ENCODE measurements at regions not wholly inside any gene's neighbourhood (a gene's known extent, or its start where the extent isn't known, plus 50 kb on each side); places are given as distances from the start of the nearest gene placed in this dataset.

- Histone ChIP-seq H3K79me2 (ENCODE audit: insufficient read depth, low read length) (no peaks in the 10 kb centered on the region), H3K27me3 (ENCODE audit: low read length) (no peaks in the 10 kb centered on the region), H4K20me1 (ENCODE audit: low read depth, low read length) (no peaks in the 10 kb centered on the region), H3K9me2 (replicated peaks; ENCODE audit: insufficient read depth, low read length) (no peaks in the 10 kb centered on the region), H3F3A (ENCODE audit: insufficient read depth) (no peaks in the 10 kb centered on the region), H3K9ac (ENCODE audit: low read length) (no peak overlapping the region), H3K9me3 (ENCODE audit: insufficient read depth, low read length) (no peaks in the 10 kb centered on the region), H3K4me3 (ENCODE audit: insufficient read depth, low read length, poor library complexity, severe bottlenecking) (no peak overlapping the region), H3K36me3 (ENCODE audit: low read length) (no peaks in the 10 kb centered on the region), H3K4me2 (ENCODE audit: low read depth, low read length, poor library complexity, severe bottlenecking) (no peak overlapping the region), H2AFZ (ENCODE audit: low read depth, low read length, severe bottlenecking) (no peak overlapping the region), H3K27ac (ENCODE audit: low read depth, low read length) (no peak overlapping the region)
- no peak for TF ChIP-seq CTCF (IDR thresholded peaks at IDR 0.05; ENCODE audit: insufficient read depth, low read length, poor library complexity, severe bottlenecking)
- TF ChIP-seq EZH2phosphoT487 (conservative IDR thresholded peaks at IDR 0.05; ENCODE audit: low read length), result no peak
Measured at GRCh38 chr9:73411494-73411893, 259.8 kb downstream of the ANXA1 start.

GRCh38 chr9:73412874-73413273 lies 261.2 kb downstream of the ANXA1 start:
- no peak for TF ChIP-seq CTCF (IDR thresholded peaks at IDR 0.05; ENCODE audit: insufficient read depth, low read length, poor library complexity, severe bottlenecking)
- no peak for TF ChIP-seq EZH2phosphoT487 (conservative IDR thresholded peaks at IDR 0.05; ENCODE audit: low read length)
- Histone ChIP-seq H3F3A (ENCODE audit: insufficient read depth) (no peaks in the 10 kb centered on the region), H3K9me2 (replicated peaks; ENCODE audit: insufficient read depth, low read length) (no peaks in the 10 kb centered on the region), H3K4me2 (ENCODE audit: low read depth, low read length, poor library complexity, severe bottlenecking) (no peak overlapping the region), H3K9me3 (ENCODE audit: insufficient read depth, low read length) (no peaks in the 10 kb centered on the region), H3K4me3 (ENCODE audit: insufficient read depth, low read length, poor library complexity, severe bottlenecking) (no peak overlapping the region), H3K79me2 (ENCODE audit: insufficient read depth, low read length) (no peaks in the 10 kb centered on the region), H3K27ac (ENCODE audit: low read depth, low read length) (no peak overlapping the region), H3K9ac (ENCODE audit: low read length) (no peak overlapping the region), H3K27me3 (ENCODE audit: low read length) (no peaks in the 10 kb centered on the region), H2AFZ (ENCODE audit: low read depth, low read length, severe bottlenecking) (no peak overlapping the region), H3K36me3 (ENCODE audit: low read length) (no peaks in the 10 kb centered on the region), H4K20me1 (ENCODE audit: low read depth, low read length) (no peaks in the 10 kb centered on the region)

GRCh38 chr9:73423891-73424290 lies 272.2 kb downstream of the ANXA1 start:
- H3K9me3 ChIP-seq (ENCODE audit: insufficient read depth, low read length), result no peaks in the 10 kb centered on the region
- no peaks in the 10 kb centered on the region for H4K20me1 ChIP-seq (ENCODE audit: low read depth, low read length)
- no peak overlapping the region for H3K27ac ChIP-seq (ENCODE audit: low read depth, low read length)
- H3K9me2 ChIP-seq (replicated peaks; ENCODE audit: insufficient read depth, low read length), result no peaks in the 10 kb centered on the region
- no peaks in the 10 kb centered on the region for H3K27me3 ChIP-seq (ENCODE audit: low read length)
- H3K36me3 ChIP-seq (ENCODE audit: low read length), result no peaks in the 10 kb centered on the region
- no peak overlapping the region for H3K9ac ChIP-seq (ENCODE audit: low read length)
- H3F3A ChIP-seq (ENCODE audit: insufficient read depth), result no peaks in the 10 kb centered on the region
- H3K4me2 ChIP-seq (ENCODE audit: low read depth, low read length, poor library complexity, severe bottlenecking), result no peak overlapping the region
- no peak overlapping the region for H3K4me3 ChIP-seq (ENCODE audit: insufficient read depth, low read length, poor library complexity, severe bottlenecking)
- no peak overlapping the region for H2AFZ ChIP-seq (ENCODE audit: low read depth, low read length, severe bottlenecking)
- TF ChIP-seq EZH2phosphoT487 (conservative IDR thresholded peaks at IDR 0.05; ENCODE audit: low read length) (no peak), CTCF (IDR thresholded peaks at IDR 0.05; ENCODE audit: insufficient read depth, low read length, poor library complexity, severe bottlenecking) (no peak)
- H3K79me2 ChIP-seq (ENCODE audit: insufficient read depth, low read length), result no peaks in the 10 kb centered on the region

Measured in SU-DHL-6 (cell line).